Neuronal stem cell (in vitro differentiated cells): ENCODE measurements at regions not wholly inside any gene's neighbourhood (a gene's known extent, or its start where the extent isn't known, plus 50 kb on each side); places are given as distances from the start of the nearest gene placed in this dataset.

ENCODE experiments used
- DNase-seq: peaks from one replicate; pipeline ENCODE4 v3.0.0-alpha.2; 2013; ENCODE audit warnings: low spot score
- H2AFZ ChIP-seq: one replicate; pipeline ENCODE4 v1.6.1; 2013; ENCODE audit warnings: mild to moderate bottlenecking, low read length, inconsistent platforms
- H2AK5ac ChIP-seq: 2 replicates; pipeline ENCODE4 v1.6.1; 2013; ENCODE audit warnings: low read depth, mild to moderate bottlenecking, inconsistent platforms, low read length, moderate library complexity, mixed read lengths
- H2BK120ac ChIP-seq: 2 replicates; pipeline ENCODE4 v1.6.1; 2013; ENCODE audit warnings: low read depth, mild to moderate bottlenecking, inconsistent platforms, low read length, moderate library complexity, mixed read lengths
- H2BK12ac ChIP-seq: one replicate; pipeline ENCODE4 v1.6.1; 2013; ENCODE audit warnings: low read length, inconsistent platforms
- H2BK15ac ChIP-seq: 2 replicates; pipeline ENCODE4 v1.6.1; 2013; ENCODE audit warnings: mild to moderate bottlenecking, low read length, inconsistent platforms, mixed read lengths
- H2BK5ac ChIP-seq: one replicate; pipeline ENCODE4 v1.6.1; 2013; ENCODE audit warnings: inconsistent platforms, mild to moderate bottlenecking, low read length, moderate library complexity
- H3K14ac ChIP-seq: one replicate; pipeline ENCODE4 v1.6.1; 2013; ENCODE audit warnings: low read length, inconsistent platforms
- H3K18ac ChIP-seq: 2 replicates; pipeline ENCODE4 v1.6.1; 2013; ENCODE audit warnings: low read length, inconsistent platforms
- H3K23ac ChIP-seq: 2 replicates; pipeline ENCODE4 v1.6.1; 2013; ENCODE audit warnings: low read depth, mild to moderate bottlenecking, mixed read lengths, low read length, inconsistent platforms; ENCODE audit not compliant: poor library complexity
- H3K27ac ChIP-seq: replicated peaks from 3 replicates; pipeline ENCODE4 v1.5.1; 2013; ENCODE audit warnings: low read length, inconsistent platforms
- H3K27me3 ChIP-seq, 3 experiments: 2 replicates each; pipeline ENCODE4 v1.6.1; 2013; ENCODE audit warnings: low read length in 3 of 3, mild to moderate bottlenecking in 2 of 3, inconsistent platforms in 1 of 3, low read depth in 1 of 3, mixed read lengths in 1 of 3, moderate library complexity in 1 of 3; ENCODE audit not compliant: control insufficient read depth in 3 of 3, insufficient read depth in 3 of 3
- H3K36me3 ChIP-seq, 2 donors: replicated peaks in 1 of 2; 2 replicates each; pipeline ENCODE4 v1.6.1; 2013; ENCODE audit warnings: low read length in 2 of 2; ENCODE audit not compliant: control insufficient read depth in 2 of 2, insufficient read depth in 2 of 2
- H3K4ac ChIP-seq: 2 replicates; pipeline ENCODE4 v1.6.1; 2013; ENCODE audit warnings: inconsistent platforms, mild to moderate bottlenecking, low read length, moderate library complexity
- H3K4me1 ChIP-seq, 2 donors: 1 replicate in 1 of 2; 2 replicates in 1 of 2; pipeline ENCODE4 v1.6.1; 2013; ENCODE audit warnings: low read length in 2 of 2, low read depth in 1 of 2; ENCODE audit not compliant: control insufficient read depth in 2 of 2, insufficient read depth in 1 of 2
- H3K4me2 ChIP-seq: one replicate; pipeline ENCODE4 v1.6.1; 2013; ENCODE audit warnings: mild to moderate bottlenecking, low read length, inconsistent platforms; ENCODE audit not compliant: insufficient read depth, poor library complexity, severe bottlenecking
- H3K4me3 ChIP-seq, 2 donors: 2 replicates each; pipeline ENCODE4 v1.5.1; 2013; ENCODE audit warnings: low read length in 2 of 2, mild to moderate bottlenecking in 2 of 2, inconsistent platforms in 1 of 2, moderate library complexity in 1 of 2
- H3K79me1 ChIP-seq: one replicate; pipeline ENCODE4 v1.6.1; 2013; ENCODE audit warnings: low read depth, mild to moderate bottlenecking, inconsistent platforms, low read length, moderate library complexity
- H3K9ac ChIP-seq: one replicate; pipeline ENCODE4 v1.6.1; 2013; ENCODE audit warnings: mild to moderate bottlenecking, low read depth, low read length, inconsistent platforms; ENCODE audit not compliant: poor library complexity
- H3K9me3 ChIP-seq, 2 donors: replicated peaks in 1 of 2; 2 replicates each; pipeline versions ENCODE3 to v1.6.1; 2013; ENCODE audit warnings: low read length in 2 of 2, mild to moderate bottlenecking in 2 of 2, inconsistent platforms in 1 of 2, low read depth in 1 of 2, mixed read lengths in 1 of 2, moderate library complexity in 1 of 2; ENCODE audit not compliant: control insufficient read depth in 2 of 2, insufficient read depth in 1 of 2
- H4K8ac ChIP-seq: one replicate; pipeline ENCODE4 v1.6.1; 2013; ENCODE audit warnings: low read depth, mild to moderate bottlenecking, inconsistent platforms, low read length, moderate library complexity
- H4K91ac ChIP-seq: one replicate; pipeline ENCODE4 v1.6.1; 2013; ENCODE audit warnings: low read length, low read depth, mild to moderate bottlenecking, inconsistent platforms; ENCODE audit not compliant: poor library complexity
- WGBS, 2 donors: extraction: QIAGEN DNeasy Blood & Tissue Kit; methylation state at CpG; one replicate each; pipeline ENCODE4 v1.1.7; 2013; ENCODE audit warnings: missing lambda C conversion rate in 2 of 2, mixed read lengths in 1 of 2; ENCODE audit not compliant: insufficient read length in 2 of 2, insufficient replicate concordance in 1 of 2; ENCODE audit errors: extremely low coverage in 2 of 2; 5-methylcytosine and 5-hydroxymethylcytosine counted together

- no peak overlapping the region for H3K9ac ChIP-seq
These were observed 366.2 kb upstream of the TMEM229A start for GRCh38 chr7:124398937-124399552.

GRCh38 chr7:124397134-124397533 is 364.3 kb upstream of the TMEM229A start:
- Histone ChIP-seq H2BK12ac (no peak overlapping the region), H3K4me2 (no peak overlapping the region), H3K23ac (no peak overlapping the region), H3K36me3 (no peaks in the 10 kb centered on the region), H2BK5ac (no peak overlapping the region), H3K4me3 (no peak overlapping the region), H2AK5ac (no peak overlapping the region), H3K14ac (no peak overlapping the region), H4K8ac (no peak overlapping the region), H3K9me3 (no peaks in the 10 kb centered on the region), H4K91ac (no peak overlapping the region), H3K79me1 (no peaks in the 10 kb centered on the region), H3K4me1 (no peaks in the 10 kb centered on the region), H3K9ac (no peak overlapping the region), H3K4ac (no peak overlapping the region), H3K27me3 (no peaks in the 10 kb centered on the region), H2BK120ac (no peak overlapping the region), H3K27ac (no peak overlapping the region), H2BK15ac (no peak overlapping the region), H2AFZ (no peak overlapping the region), H3K18ac (no peak overlapping the region)
- 100% methylated on average over 1 of the region's 4 CpGs; no CpG with 5 or more reads in 1 of the 2 donors for WGBS, 2 donors
- no peak for DNase-seq

More at GRCh38 chr7:124398937-124399552, 366.2 kb upstream of the TMEM229A start:
- Histone ChIP-seq H4K8ac (no peak overlapping the region), H2BK15ac (no peak overlapping the region), H3K27me3 (no peaks in the 10 kb centered on the region), H2BK12ac (no peak overlapping the region), H2AK5ac (no peak overlapping the region), H2AFZ (no peak overlapping the region), H3K36me3 (no peaks in the 10 kb centered on the region), H3K23ac (no peak overlapping the region), H4K91ac (no peak overlapping the region), H3K4me1 (no peaks in the 10 kb centered on the region), H3K14ac (no peak overlapping the region), H3K4me3 (no peak overlapping the region), H2BK120ac (no peak overlapping the region), H3K4me2 (no peak overlapping the region), H3K79me1 (no peaks in the 10 kb centered on the region), H3K27ac (no peak overlapping the region), H3K18ac (no peak overlapping the region), H2BK5ac (no peak overlapping the region), H3K9me3 (no peaks in the 10 kb centered on the region), H3K4ac (no peak overlapping the region)
- DNase-seq: no peak
- no CpG with 5 or more reads among the region's 2 CpGs for WGBS, 2 donors

DNA sequence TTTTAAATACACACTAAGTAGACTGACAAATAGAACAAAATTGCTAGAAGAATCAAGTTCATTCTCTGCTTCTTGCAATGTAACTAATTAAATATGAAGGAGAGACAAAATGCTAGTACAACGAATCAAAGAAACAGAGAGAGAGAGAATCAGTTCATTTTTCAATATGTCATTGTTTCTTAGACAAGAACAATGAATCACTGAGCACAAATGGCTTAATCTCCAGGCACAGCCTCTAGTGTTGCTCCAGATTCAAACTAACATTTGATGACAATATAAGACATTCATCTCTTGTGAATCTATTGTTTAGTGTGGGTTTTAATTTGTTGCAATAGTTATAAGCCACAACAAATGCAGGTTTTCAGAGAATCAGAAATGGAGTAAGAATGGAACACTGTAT is 357.4 kb upstream of the TMEM229A start:
- no peaks in the 10 kb centered on the region for H3K36me3 ChIP-seq
- H3K23ac ChIP-seq: no peak overlapping the region
- no peak overlapping the region for H2BK12ac ChIP-seq
- no peak overlapping the region for H3K18ac ChIP-seq
- no peak for DNase-seq
- H3K27ac ChIP-seq: no peak overlapping the region
- H2BK15ac ChIP-seq: no peak overlapping the region
- no peaks in the 10 kb centered on the region for H3K9me3 ChIP-seq
- H4K91ac ChIP-seq: no peak overlapping the region
- no peak overlapping the region for H4K8ac ChIP-seq
- H3K4me2 ChIP-seq: no peak overlapping the region
- H3K4ac ChIP-seq: no peak overlapping the region
- no peak overlapping the region for H2BK120ac ChIP-seq
- H3K14ac ChIP-seq: no peak overlapping the region
- H2AK5ac ChIP-seq: no peak overlapping the region
- H3K9ac ChIP-seq: no peak overlapping the region
- no CpG with 5 or more reads among the region's 1 CpG for WGBS, 2 donors
- no peaks in the 10 kb centered on the region for H3K27me3 ChIP-seq
- H2BK5ac ChIP-seq: no peak overlapping the region
- H3K4me3 ChIP-seq: no peak overlapping the region
- H3K79me1 ChIP-seq: no peaks in the 10 kb centered on the region
- no peaks in the 10 kb centered on the region for H3K4me1 ChIP-seq
- no peak overlapping the region for H2AFZ ChIP-seq

- Histone ChIP-seq H2BK15ac (no peak overlapping the region), H2BK5ac (no peak overlapping the region), H3K4me2 (no peak overlapping the region), H3K14ac (no peak overlapping the region), H3K27ac (no peak overlapping the region), H3K23ac (no peak overlapping the region), H3K18ac (no peak overlapping the region), H3K9ac (no peak overlapping the region), H2AK5ac (no peak overlapping the region), H3K27me3 (no peaks in the 10 kb centered on the region), H3K9me3 (no peaks in the 10 kb centered on the region), H3K36me3 (no peaks in the 10 kb centered on the region), H3K4me3 (no peak overlapping the region), H4K8ac (no peak overlapping the region), H2BK120ac (no peak overlapping the region), H3K79me1 (no peaks in the 10 kb centered on the region), H2BK12ac (no peak overlapping the region), H2AFZ (no peak overlapping the region), H4K91ac (no peak overlapping the region), H3K4me1 (no peaks in the 10 kb centered on the region), H3K4ac (no peak overlapping the region)
- no peak for DNase-seq
- no CpG with 5 or more reads among the region's 1 CpG for WGBS, 2 donors
These were observed 355.9 kb upstream of the TMEM229A start for GRCh38 chr7:124388751-124389150.
